Right forelimb (tissue), 1 donor: ENCODE measurements at regions not wholly inside any gene's neighbourhood (a gene's known extent, or its start where the extent isn't known, plus 50 kb on each side); places are given as distances from the start of the nearest gene placed in this dataset.

Experiments
- DNase-seq: peaks from one replicate; pipeline ENCODE4 v3.0.0-alpha.2; 2018

GRCh38 chr2:42849311-42849710 is 56.9 kb upstream of the HAAO start:
- DNase-seq: peak; percentile 22

- peak; percentile 29 for DNase-seq
These were observed 56.4 kb upstream of the HAAO start for GRCh38 chr2:42848726-42849290.

GRCh38 chr2:42848265-42848664 is 55.9 kb upstream of the HAAO start:
- no peak for DNase-seq

GRCh38 chr2:42847596-42848151 is 55.3 kb upstream of the HAAO start:
- DNase-seq: no peak

GRCh38 chr2:42846932-42847595 is 54.7 kb upstream of the HAAO start:
- DNase-seq: peak; percentile 29

GRCh38 chr2:42846026-42846425 is 53.6 kb upstream of the HAAO start:
- DNase-seq: no peak

GRCh38 chr2:42844901-42845821 is 52.8 kb upstream of the HAAO start:
- peak; percentile 59 for DNase-seq

- DNase-seq: no peak
These were observed 52.0 kb upstream of the HAAO start for GRCh38 chr2:42844366-42844765.

GRCh38 chr2:42843611-42844010 is 51.2 kb upstream of the HAAO start:
- DNase-seq: no peak

- no peak for DNase-seq
These were observed 50.7 kb upstream of the HAAO start for GRCh38 chr2:42843131-42843530.

GRCh38 chr2:42842466-42842865 is 50.1 kb upstream of the HAAO start:
- DNase-seq: no peak
